PC-3 (cell line): ENCODE measurements at regions not wholly inside any gene's neighbourhood (a gene's known extent, or its start where the extent isn't known, plus 50 kb on each side); places are given as distances from the start of the nearest gene placed in this dataset.

ENCODE experiments used
- CTCF ChIP-seq: fragments of 300-600 bp; sonication (generic); conservative IDR thresholded peaks from 2 replicates; pipeline ENCODE4 v1.5.1; 2017; ENCODE audit warnings: antibody characterized with exemption, low read depth, mild to moderate bottlenecking, low read length
- EZH2 ChIP-seq: fragments of 300-600 bp; sonication (generic); IDR thresholded peaks from one replicate; pipeline ENCODE4 v1.6.1; 2017; ENCODE audit warnings: antibody characterized with exemption, mild to moderate bottlenecking, low read length; ENCODE audit not compliant: unreplicated experiment

GRCh38 chr3:45280232-45280631, 54.1 kb upstream of the TMEM158 start:
- TF ChIP-seq CTCF (no peak), EZH2 (no peak)
